GM12892 (cell line): ENCODE measurements at regions not wholly inside any gene's neighbourhood (a gene's known extent, or its start where the extent isn't known, plus 50 kb on each side); places are given as distances from the start of the nearest gene placed in this dataset.

ENCODE experiments used
- POLR2A ChIP-seq: IDR thresholded peaks from 2 replicates; pipeline ENCODE4 v1.6.1; 2011; ENCODE audit warnings: low read depth, low read length, control low read depth
- TAF1 ChIP-seq: IDR thresholded peaks from 2 replicates; pipeline ENCODE4 v1.6.1; 2011; ENCODE audit warnings: low read depth, mild to moderate bottlenecking, control low read depth, low read length, borderline replicate concordance

GRCh38 chrX:42434458-42435166 lies 343.4 kb downstream of the PPP1R2C start:
- TF ChIP-seq POLR2A (no peak), TAF1 (no peak)
